ENCODE measurements at regions not wholly inside any gene's neighbourhood (a gene's known extent, or its start where the extent isn't known, plus 50 kb on each side); places are given as distances from the start of the nearest gene placed in this dataset.

DNA sequence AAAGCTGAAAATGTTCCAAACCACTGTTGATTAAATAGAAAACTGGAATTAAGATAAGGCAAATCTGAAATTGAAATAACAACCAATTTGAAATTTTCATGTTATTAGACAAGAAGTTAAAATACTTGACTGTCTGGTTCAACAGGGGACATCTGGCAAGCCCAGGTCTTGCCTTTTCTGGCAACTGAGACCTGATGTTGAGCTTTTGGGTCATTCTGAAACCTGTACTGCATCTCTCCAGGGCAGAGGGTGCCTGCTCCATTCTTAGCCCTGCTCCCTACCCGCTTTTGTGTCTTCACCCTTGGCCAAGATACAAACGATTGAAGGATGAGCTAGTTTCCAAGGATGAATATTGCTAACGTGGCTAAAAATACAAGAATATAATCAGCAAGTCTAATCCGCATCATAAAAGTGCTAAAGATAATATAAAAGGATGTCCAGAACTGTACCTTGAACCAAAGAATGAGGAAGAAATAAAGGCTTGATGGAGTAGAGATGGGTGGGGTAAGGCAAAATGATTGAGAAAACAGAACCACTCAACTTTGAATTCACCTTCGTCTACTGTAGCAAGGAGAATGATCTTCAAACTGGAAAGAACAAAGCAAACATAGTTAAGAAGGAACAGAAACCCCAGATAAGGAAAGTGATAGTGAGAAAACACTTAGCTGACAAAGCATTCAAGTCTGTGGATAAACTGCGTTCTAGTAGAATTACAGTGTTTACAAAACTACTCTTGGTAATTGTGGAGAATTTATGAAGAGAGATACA lies 109.8 kb upstream of the MAN1A1 start:
- peak; percentile 31 for DNase-seq (ENCODE audit: low spot score)
- TF ChIP-seq CTCF (conservative IDR thresholded peaks at IDR 0.05; ENCODE audit: low read length) = no peak

GRCh38 chr6:119454714-119455113 lies 105.2 kb upstream of the MAN1A1 start:
- TF ChIP-seq CTCF (conservative IDR thresholded peaks at IDR 0.05; ENCODE audit: low read length) = no peak
- no peak for TF ChIP-seq EZH2phosphoT487 (IDR thresholded peaks at IDR 0.05; ENCODE audit: borderline replicate concordance, low read depth, low read length)
- DNase-seq (ENCODE audit: low spot score) = no peak
- Histone ChIP-seq H3K9me3 (ENCODE audit: low read length) (peaks cover 24% of the 10 kb centered on the region; the same call in 1 of the 2 replicates), H3K27ac (ENCODE audit: low read depth, low read length, poor library complexity, severe bottlenecking) (no peak overlapping the region), H3K4me3 (ENCODE audit: low read depth, low read length, poor library complexity, severe bottlenecking) (peak overlapping the region; percentile 10), H4K20me1 (ENCODE audit: insufficient read depth, low read length) (no peaks in the 10 kb centered on the region), H3K4me1 (ENCODE audit: insufficient read depth, low read length, poor library complexity, severe bottlenecking) (peaks cover 47% of the 10 kb centered on the region), H3K79me2 (ENCODE audit: insufficient read depth, low read depth, low read length) (no peaks in the 10 kb centered on the region), H3K9me2 (ENCODE audit: insufficient read depth, low read length) (no peaks in the 10 kb centered on the region), H3K4me2 (ENCODE audit: low read length) (peak overlapping the region; percentile 42), H3K36me3 (ENCODE audit: insufficient read depth, low read length) (peaks cover 29% of the 10 kb centered on the region), H2AFZ (ENCODE audit: low read length) (no peak overlapping the region; the same call in 1 of the 2 replicates)
- intact Hi-C loops (cut with micrococcal nuclease; ENCODE audit: unreplicated experiment) = no loop called here
- POLR2A ChIA-PET = interaction anchor here (0.9 to 4.7 kb wide), 7 partner anchors 9 to 747 kb away, joined by 3 to 30 read pairs (median 4); no protein-coding TSS in a partner anchor
- CTCF ChIA-PET (ENCODE audit: unreplicated experiment) = interaction anchor here (0.6 to 1.8 kb wide), 2 partner anchors 11 to 379 kb away, joined by 3 to 6 read pairs; no protein-coding TSS in a partner anchor
- BruUV-seq (replicated peaks) = no TSS peak

More for the DNA sequence above, 109.8 kb upstream of the MAN1A1 start:
- no peaks in the 10 kb centered on the region for H4K20me1 ChIP-seq (ENCODE audit: insufficient read depth, low read length)
- H3K27ac ChIP-seq (ENCODE audit: low read depth, low read length, poor library complexity, severe bottlenecking) = no peak overlapping the region
- intact Hi-C loops (cut with micrococcal nuclease; ENCODE audit: unreplicated experiment) = no loop called here
- no peaks in the 10 kb centered on the region for H3K79me2 ChIP-seq (ENCODE audit: insufficient read depth, low read depth, low read length)
- H3K4me2 ChIP-seq (ENCODE audit: low read length) = no peak overlapping the region
- ChIA-PET POLR2A (interaction anchor here (0.7 to 2.2 kb wide), 5 partner anchors 11 to 672 kb away, joined by 3 to 11 read pairs (median 6); no protein-coding TSS in a partner anchor), CTCF (ENCODE audit: unreplicated experiment) (interaction anchor here (1.1 kb wide), 1 partner anchor 10 kb away, joined by 3 read pairs; no protein-coding TSS in a partner anchor)
- no peak overlapping the region for H3K4me3 ChIP-seq (ENCODE audit: low read depth, low read length, poor library complexity, severe bottlenecking)
- H3K9me2 ChIP-seq (ENCODE audit: insufficient read depth, low read length) = no peaks in the 10 kb centered on the region
- no TSS peak for BruUV-seq (replicated peaks)
- H3K4me1 ChIP-seq (ENCODE audit: insufficient read depth, low read length, poor library complexity, severe bottlenecking) = peaks cover 33% of the 10 kb centered on the region
- H2AFZ ChIP-seq (ENCODE audit: low read length) = no peak overlapping the region; the same call in 1 of the 2 replicates
- peaks cover 35% of the 10 kb centered on the region for H3K36me3 ChIP-seq (ENCODE audit: insufficient read depth, low read length)
- peaks cover 37% of the 10 kb centered on the region; the same call in 1 of the 2 replicates for H3K9me3 ChIP-seq (ENCODE audit: low read length)
